ENCODE measurements at regions not wholly inside any gene's neighbourhood (a gene's known extent, or its start where the extent isn't known, plus 50 kb on each side); places are given as distances from the start of the nearest gene placed in this dataset.

DNA sequence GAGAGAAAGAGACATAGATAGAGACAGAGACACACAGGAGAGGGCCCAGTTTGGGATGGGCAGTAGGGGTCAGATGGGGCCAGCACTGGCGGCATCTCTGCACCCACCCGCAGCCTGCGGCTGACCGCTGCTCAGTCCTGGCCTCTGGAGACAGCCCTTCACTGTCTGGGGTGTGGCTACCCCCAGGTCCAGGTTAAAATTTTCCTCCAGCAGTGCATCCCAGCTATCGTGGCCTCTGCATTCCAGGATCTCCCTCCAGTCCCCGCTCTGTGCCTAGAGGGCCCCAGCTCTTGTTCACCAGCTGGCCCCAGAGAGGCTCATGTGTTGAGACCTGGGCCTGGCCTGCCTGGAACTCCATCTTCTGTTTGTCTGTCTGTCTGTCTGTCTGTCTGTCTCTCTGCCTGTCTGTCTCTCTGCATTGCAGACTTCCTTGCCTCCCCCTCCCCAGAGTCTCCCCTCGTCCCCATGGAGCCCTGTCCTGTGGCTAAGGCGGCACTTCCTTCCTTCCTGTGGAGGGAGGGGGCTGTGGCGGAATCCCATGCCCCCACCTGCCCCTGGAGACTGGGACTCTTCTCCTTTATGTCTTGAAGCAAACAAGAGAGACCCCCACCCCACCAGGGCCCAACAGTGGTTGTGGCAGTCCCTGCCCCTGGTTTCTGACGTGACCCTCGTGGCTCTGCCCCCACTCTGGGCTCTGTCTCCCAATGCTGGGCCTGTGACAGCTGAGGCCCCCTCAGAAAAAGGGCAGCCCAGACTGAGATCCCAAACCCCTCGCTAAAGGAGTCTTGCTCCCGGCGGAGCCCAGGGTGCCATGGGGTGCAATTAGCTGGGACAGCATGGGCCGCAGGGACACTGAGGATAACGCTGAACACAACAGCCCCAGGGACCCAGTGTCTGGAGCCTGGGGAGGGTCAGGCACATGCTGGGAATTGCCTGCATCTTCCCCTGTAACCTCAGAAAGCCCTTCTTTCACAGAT, 241.8 kb downstream of the NPHP4 start:
- DNase-seq (ENCODE audit: low read depth): no peak

DNA sequence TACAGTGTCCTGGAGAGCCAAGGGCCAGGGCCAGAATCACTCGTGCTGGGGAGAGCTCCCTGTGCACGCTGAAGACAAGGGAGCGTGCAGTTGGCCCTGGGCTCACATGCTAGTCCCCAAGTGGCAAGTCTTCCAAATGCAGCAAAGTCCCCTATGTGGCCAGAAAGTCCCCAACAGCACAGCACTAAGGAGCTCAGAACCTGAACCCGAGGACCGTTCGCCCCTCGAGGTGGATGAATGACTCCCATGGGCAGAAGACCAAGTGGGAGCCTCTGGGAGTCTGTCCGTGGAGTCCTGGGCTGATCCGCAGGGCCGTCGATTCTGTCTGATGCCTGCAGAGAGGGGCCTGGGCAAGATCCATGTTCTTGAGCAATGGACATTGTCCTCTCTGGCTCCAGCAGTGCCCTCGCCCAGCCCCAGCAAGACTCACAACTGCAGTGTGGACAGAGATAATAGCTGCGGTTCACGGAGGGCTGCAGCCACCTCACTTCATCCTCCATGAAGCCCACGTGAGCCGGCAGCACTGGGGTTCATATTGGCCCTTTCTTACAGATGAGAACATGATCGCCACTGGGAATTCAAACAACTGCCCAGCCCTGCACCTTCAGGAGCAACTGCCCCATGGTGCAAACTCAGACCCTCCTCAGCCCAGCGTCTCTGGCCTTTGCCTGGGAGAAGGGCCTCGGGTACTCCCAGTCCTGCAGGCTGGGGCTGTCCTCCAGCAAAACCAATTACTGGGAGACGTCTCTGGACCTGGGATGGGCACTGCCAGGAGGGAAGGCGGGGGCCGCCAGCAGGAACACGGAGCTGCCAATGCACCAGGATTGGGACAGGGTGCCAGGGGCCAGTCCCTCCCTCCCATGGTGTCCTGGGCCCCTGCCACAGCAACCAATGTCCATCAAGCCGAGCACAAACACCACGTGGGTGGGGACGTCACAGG, 243.7 kb downstream of the NPHP4 start:
- no peak for DNase-seq (ENCODE audit: low read depth)

DNA sequence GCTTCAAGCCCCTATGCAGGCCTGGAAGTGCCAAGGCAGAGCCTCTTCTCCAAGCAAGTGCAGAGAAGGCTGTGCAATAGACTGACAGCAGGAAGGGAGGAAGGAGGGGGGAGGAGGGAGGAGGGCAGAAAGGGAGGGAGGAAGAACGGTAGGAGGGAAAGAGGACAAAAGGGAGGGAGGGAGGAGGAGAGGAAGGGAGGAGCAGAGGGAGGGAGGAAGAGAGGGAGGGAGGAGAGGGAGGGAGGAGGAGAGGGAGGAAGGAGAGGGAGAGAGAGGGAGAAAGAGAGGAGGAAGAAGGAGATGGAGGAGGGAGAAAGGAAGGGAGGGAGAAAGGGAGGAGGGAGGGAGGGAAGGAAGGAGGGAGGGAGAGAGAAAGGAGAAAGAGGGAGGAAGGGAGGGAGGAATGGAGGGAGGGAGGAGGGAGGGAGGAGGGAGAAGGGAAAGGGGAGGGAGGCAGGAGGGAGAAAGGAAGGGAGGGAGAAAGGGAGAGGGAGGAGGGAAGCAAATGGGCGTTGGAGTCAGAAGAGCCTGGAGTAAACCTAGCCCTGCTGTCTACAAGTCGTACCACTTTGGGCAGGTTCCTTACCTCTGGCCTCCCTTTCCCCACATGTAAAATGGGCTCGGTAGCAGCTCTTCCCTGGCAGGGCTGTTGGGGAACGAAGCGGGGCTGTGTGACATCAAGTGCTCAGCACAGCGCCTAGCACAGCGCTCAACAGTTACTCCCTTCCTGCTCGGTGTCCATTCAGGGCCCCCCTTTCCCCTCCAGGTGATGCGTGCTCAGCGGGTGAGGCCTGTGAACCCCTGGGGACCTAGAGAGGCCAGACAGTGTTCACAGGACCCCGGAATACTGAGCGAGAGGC, 244.6 kb downstream of the NPHP4 start:
- DNase-seq (ENCODE audit: low read depth): no peak

DNA sequence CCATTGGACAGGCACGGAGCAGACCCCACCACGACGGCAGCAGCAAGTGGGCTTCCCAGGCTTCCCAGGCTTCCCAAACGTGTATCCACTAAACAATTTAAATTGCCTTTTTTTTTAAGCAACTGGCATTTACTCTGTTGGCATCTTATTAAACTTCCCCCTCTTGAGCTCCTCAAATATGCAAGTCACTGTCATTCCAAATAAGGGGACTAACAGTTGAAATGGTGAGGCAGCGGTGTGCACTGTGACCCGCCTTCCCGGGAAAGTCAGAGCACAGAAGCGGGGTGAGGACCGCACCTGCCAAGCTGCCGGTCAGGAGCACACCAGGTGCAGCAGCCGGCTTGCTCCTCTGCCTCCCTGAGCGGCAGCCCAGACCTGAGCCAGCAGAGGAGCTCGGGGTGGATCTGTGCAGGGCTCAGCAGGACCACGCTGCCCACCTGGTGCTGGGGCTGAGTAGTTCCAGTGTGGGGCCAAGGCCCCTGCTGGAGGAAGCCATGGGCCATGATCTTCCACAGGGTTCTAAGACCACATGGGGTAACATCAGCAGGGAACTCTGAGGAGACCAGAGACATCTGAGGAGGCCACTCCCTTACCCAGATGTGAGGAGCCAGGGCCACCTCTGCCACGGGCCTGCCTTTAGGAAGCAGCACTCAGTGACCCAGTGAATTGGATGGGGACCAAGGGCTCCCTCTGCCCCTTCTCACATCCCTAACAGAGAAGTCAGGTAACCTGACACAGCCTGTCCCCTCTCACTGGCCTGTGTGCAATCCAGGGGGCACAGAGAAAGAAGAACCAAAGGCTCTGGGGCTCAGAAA, 245.4 kb downstream of the NPHP4 start:
- no peak for DNase-seq (ENCODE audit: low read depth)

DNA sequence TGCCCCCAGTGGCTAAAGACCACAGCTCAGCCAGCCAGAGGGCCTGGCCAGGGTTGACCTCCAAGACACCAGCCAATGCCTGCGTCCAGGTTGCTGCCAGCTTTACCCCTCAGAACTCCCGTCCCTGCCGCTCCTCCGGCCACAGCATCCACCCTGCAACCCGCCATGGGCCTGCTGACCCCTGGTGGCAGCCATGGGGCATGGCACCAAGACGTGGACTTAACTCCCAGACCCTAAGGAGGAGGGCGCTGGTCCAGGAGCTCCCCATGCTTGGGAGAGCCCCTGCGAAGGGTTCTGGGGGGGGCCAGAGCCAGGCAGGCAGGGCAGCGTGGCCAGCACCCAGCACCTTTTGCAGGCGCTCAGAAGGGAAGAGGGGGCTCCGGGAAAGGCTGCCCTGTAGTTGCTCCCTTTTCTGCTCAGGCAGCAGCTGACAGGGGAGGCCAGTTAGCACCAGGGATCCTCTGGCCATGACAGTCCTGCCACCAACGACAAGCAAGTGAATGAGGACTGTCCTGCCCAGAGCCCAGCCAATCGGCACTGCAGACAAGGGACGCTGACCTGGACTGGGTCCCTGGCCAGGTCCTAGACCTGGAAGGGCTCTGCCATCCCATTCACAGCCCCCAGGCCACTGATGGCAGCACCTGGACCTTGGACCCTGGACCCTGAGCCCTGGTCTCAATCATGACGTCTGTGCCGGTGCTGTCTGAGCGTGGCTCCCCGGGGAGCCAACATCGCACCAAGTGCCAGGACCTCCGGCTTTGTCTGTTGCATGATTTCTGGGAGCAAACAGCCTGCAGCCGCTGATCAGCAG, 246.2 kb downstream of the NPHP4 start:
- peak; percentile 50 for DNase-seq (ENCODE audit: low read depth)

DNA sequence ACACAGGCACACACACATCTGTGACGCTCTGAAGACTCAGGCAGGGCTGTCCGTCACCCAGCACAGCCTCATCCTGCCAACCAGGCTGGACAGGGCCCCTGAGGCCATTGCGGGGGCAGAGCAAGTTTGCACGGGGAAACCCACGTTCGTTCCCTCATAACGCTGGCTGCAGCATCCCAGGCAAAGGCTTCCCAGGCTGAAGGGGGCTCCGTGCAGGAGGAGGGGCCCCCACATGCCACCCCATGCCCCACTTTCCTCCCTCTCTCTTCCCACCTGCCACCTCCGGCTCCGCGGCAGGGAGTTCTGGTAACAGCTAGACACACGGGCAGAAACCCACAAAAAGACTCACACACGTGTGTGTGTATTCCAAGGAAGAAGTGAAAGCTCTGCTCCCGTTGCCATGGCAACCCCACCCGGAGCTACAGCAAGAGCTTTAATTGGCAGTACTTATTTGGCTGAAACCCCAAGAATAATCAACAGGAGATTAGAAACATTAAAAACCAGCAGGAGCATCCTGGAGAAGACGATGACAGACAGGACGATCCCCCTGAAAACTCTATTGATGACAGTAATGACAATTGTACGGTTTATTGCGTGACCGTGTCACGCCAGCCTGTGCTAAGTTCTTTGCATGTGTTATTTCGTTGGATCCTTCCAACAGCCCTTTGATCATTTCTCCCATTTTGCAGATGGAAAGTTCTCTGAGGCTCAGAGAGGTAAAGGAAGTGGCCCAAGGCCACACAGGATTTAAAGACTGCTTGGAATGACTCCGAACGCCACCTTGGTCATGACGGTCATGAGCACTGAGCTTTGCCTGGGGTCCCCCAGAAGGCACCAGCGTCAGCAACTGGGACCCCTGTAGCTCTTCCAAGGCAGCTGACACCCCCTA, 247.1 kb downstream of the NPHP4 start:
- no peak for DNase-seq (ENCODE audit: low read depth)

DNA sequence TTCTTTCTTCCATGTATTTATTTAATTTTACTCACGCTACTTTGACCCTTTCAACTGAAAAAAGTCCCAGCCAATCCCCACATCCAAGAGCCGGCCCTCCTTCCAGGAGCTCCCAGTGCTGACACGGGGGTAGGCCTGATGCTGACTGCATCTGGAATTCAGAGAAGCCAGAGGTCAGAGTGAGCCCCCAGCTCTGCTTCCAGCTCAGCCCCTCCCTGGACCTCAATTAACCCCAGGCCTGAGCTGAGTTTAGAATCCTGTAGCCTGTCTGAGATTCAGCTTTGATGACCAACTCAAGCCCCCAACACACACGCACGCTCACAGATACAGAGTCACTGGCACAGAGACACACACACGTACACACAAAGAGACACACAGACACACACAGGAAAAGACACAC, 247.9 kb downstream of the NPHP4 start:
- no peak for DNase-seq (ENCODE audit: low read depth)

DNA sequence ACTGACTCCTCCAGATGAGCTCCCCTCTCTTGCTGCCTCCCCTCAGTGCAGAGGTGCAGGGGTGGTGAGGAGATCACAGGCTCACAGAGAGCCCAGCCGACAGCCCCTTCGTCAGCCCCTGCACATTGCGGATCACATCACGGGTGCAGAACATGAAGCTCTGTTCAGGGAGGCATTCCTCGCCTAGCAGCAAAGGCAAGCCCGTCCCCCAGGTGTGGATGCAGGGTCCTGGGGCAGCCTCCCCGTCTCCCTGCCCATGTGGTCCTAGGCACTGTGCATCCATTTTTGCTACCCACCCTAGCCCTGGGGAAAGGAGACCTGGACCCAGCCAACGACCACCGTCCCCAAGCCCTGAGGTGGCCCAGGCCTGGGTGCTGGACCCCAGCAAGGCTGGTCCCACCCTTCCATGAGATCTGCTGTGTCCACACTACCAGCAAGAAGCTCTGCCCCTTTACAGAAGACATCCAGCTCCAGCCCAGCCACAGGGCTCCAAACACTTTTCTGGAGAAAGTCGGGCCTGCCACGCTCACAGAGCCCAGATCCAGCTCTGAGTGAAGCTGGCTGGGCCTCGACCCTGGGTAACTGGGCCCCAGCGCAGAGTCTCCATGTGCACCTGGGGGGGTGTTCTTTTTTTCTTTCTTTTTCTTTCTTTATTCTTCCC, 248.7 kb downstream of the NPHP4 start:
- no peak for DNase-seq (ENCODE audit: low read depth)

DNA sequence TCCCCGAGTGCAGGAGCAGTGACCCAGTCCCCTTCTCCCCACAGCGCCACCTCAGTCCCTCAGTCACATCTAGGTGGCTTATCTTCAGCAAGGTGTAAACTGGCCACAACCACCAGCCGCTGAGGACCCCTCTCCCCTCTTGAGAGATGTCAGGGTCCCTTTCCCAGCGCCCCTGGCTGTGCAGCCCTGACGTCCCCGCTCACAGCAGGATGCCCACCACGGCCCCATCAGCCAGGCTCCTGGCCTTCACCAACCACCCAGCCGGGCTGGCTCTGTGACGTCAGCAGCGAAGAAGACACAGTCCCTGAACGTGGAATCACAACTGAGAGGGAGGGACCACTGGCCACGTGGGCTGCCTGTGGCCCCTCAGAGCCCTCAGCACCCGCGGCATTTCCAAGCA, 249.4 kb downstream of the NPHP4 start:
- no peak for DNase-seq (ENCODE audit: low read depth)

DNA sequence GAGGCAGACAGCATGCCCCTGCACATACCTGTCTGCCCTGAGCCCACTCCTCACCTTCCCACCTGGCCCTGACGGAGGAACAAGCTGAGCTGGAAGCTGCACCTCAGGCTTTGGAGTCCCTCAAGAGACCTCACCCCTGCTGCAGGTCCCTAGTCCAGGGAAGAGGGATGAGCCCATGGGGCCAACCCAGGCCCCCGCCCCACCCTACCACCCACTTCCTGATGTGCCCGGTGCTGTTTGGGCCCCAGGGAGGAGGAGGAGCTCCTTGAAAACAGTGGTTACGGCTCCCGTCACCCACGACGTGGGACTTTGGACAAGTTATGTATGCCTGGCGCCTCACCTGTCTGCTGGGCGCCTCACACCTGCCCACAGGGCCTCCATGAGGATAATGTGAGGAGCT, 250.2 kb downstream of the NPHP4 start:
- no peak for DNase-seq (ENCODE audit: low read depth)

DNA sequence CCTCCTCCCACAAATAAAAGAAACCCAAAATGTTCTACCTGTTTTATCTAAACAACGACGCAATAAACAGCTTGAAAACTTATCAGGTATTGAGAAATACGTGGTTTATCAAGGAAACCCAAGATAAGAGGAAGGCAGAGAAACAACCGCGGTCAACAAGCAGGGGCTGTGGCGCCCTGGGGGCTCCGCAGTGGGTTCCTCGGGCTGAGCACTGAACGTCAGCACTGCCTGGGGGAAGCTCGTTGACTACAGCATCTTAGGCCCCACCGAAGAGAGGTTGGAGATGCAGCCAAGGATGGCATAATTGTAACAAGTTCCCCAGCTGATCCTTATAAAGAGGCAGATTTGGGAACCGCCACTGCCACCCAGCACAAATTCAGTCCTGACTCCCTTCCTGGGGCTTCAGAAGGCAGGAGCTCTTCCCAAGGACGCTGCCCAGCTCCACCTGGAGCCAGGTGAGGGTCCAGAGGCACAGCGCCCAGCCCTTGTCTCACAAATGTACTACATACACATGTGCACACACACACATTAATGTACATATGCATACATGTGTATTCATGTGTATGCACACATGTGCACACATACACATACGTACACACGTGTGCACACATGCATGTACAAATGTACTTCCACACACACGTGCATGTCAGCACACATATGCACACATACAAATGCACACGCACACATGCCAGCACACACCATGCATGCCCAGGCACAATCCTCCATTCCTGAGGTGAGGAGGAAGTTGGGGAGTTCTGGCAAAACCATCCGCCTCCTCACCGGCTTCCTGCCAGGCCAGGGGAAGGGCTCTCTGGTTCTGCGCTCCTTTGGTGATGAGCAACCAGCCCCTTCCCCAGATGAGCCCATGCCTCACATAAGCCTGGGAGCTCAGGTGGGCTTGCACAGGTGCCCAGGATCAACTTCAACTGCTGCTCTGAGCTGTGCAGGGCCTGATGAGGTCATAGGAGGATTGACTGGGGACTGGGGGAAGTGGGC, 251.1 kb downstream of the NPHP4 start:
- DNase-seq (ENCODE audit: low read depth): no peak

DNA sequence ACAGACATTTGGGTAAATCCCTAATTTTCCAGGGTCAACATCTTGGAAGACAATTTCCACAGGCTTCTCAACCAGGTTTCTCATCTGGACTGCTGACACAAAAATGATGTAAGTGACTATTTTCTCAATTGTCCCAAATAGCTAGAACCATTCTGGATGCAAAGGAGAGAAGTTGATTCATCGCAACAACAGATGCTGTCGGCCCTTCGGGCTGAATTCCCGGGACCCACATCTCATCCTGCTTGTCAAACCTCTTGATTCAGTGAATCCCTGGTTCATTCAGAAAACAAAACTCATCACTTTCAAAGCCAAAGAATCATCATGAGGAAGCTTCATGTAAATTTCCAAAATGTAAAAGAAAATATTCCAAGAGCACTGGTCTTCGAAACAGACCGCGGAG, 251.8 kb downstream of the NPHP4 start:
- no peak for DNase-seq (ENCODE audit: low read depth)

DNA sequence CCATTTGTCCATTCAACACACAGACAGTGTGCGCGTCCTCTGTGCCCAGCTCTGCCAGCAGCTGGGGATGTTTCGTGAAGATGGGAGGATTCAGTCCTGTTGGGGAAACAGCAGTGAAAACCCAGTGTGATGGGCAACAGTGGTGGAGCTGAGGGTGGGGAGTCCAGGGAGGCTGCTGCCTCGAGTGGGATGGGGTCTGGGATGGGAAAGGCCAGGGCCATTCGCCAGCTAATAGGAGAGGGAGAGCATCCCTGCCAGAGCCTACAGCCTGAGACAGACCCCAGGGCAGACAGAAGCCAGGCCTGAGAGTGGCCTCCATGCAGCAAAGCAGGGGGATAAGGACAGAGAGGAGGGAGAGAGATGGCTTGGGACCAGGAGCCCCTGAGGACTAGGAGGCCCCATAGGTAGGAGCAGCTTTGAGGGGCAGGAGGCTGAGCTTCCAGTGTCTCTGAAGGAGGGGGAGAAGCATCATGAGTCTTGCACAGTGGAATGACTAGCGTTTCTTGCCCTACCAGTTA, 252.6 kb downstream of the NPHP4 start:
- no peak for DNase-seq (ENCODE audit: low read depth)

DNA sequence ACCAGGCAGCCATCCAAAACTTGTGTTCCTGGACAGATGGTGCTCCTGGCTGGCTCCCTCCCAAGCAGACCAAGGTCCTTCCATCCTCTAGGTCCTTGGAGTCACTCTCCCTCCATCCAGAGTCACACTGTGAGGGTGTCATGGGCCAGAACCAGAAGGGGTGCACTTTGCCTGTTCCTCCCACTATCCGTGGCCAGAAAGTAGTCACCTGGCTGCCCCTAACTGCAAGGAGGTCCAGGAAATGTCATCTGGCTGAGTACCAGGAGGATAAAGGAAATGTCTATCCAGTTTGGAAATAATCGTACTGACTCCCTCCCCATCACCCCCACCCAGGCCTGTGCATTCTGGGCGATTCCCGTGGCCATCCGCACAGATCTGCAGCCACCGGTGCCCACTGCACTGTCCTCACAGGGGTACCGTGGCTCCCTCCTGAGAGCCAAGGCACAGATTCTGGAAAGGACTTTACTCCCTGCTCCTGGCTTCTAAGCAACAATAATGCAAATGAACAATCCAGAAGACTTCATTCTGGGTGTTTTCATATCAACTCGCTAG, 253.2 kb downstream of the NPHP4 start:
- no peak for DNase-seq (ENCODE audit: low read depth)

DNA sequence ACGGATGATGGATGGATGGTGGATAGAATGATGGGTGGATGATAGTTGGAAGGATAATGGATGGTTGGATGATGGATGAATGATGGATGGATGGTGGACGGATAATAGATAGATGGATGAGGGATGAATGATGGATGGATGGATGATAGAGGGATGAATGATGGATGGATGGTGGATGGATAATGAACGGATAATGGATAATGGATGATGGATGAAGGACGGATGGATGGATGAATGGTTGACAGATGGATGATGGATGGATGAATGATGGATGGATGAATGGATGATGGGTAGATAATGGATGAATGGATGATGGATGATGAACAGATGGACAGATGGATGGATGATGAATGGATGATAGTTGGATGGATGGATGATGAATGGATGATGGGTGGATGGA, 255.1 kb downstream of the NPHP4 start:
- DNase-seq (ENCODE audit: low read depth): no peak

DNA sequence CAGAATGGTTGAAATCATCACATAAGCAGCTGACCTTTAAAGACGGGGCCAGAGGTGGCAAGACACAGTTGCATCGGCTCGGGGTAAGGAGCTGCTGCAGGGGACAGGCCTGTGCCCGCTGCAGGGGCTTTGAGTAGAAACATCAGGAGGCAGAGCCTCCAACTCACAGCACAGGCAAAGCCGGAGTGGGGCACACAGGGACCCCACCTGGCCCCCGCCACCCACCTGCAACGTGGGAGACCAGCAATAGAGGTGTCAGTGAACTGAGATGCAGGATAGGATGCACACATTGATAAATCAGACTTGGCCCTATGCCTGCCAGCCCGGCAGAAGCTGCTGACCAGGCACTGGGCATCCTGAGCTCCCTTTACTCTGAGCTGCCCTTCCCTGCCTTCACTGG, 257.2 kb downstream of the NPHP4 start:
- DNase-seq (ENCODE audit: low read depth): no peak

DNA sequence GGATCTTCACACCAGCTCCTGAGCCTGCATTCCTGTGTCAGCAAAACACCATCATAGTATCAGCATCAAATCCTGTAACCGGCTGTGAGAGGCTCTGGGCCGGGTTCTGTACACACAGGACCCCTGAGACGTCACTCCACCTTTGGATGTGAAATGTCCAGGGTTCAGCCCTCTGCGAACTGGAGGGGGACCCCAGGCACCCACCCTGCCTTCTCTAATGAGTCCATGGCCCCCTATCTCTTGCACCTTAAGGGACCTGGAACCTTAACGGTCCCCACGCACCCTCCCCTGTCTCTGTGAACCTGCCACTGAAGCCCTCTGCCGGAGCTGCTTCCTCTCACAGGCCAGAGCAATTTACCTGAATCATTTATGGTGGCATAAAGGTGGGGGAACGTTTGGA, 257.8 kb downstream of the NPHP4 start:
- DNase-seq (ENCODE audit: low read depth): no peak

All from activated T-cell treated with anti-CD3 and anti-CD28 coated beads for 48 hours (primary cell).